Epithelial cell of prostate (primary cell): ENCODE measurements at regions not wholly inside any gene's neighbourhood (a gene's known extent, or its start where the extent isn't known, plus 50 kb on each side); places are given as distances from the start of the nearest gene placed in this dataset.
"Not testable (repeated sequence)": the region's sequence is repeated elsewhere in the genome, so short reads cannot be mapped to it uniquely, and the experiment has no call there.

Source experiments
- DNase-seq: peaks from one replicate; pipeline ENCODE4 v3.0.0-alpha.2; 2011; ENCODE audit warnings: low read depth, low spot score
- H3K27ac ChIP-seq: fragments of 450-650 bp; 2 replicates; pipeline ENCODE4 v1.5.1; 2017; ENCODE audit warnings: mild to moderate bottlenecking

GRCh38 chr17:71080937-71081336 lies 911.6 kb downstream of the KCNJ2 start:
- no peak overlapping the region for H3K27ac ChIP-seq
- DNase-seq = no peak

GRCh38 chr17:71081666-71082065 lies 912.3 kb downstream of the KCNJ2 start:
- no peak overlapping the region for H3K27ac ChIP-seq
- no peak for DNase-seq

- H3K27ac ChIP-seq = no peak overlapping the region
- DNase-seq = no peak
Observed at GRCh38 chr17:71084219-71084618, 914.9 kb downstream of the KCNJ2 start.

- H3K27ac ChIP-seq = no peak overlapping the region
- no peak for DNase-seq
Observed at GRCh38 chr17:71084838-71085237, 915.5 kb downstream of the KCNJ2 start.

GRCh38 chr17:71085238-71086033 lies 916.1 kb downstream of the KCNJ2 start:
- DNase-seq = no peak
- H3K27ac ChIP-seq = no peak overlapping the region

- no peak overlapping the region for H3K27ac ChIP-seq
- DNase-seq = no peak
Observed at GRCh38 chr17:71089431-71089830, 920.1 kb downstream of the KCNJ2 start.

GRCh38 chr17:71098071-71098470 lies 928.7 kb downstream of the KCNJ2 start:
- no peak for DNase-seq

GRCh38 chr17:71099003-71099714 lies 929.8 kb downstream of the KCNJ2 start:
- no peak overlapping the region for H3K27ac ChIP-seq
- DNase-seq = no peak

More at GRCh38 chr17:71098071-71098470, 928.7 kb downstream of the KCNJ2 start:
- no peak overlapping the region for H3K27ac ChIP-seq

GRCh38 chr17:71102777-71103176 lies 933.4 kb downstream of the KCNJ2 start:
- no peak for DNase-seq

GRCh38 chr17:71104225-71104624 lies 934.9 kb downstream of the KCNJ2 start:
- DNase-seq = no peak
- H3K27ac ChIP-seq = no peak overlapping the region

More at GRCh38 chr17:71102777-71103176, 933.4 kb downstream of the KCNJ2 start:
- H3K27ac ChIP-seq = no peak overlapping the region

GRCh38 chr17:71106056-71106455 lies 936.7 kb downstream of the KCNJ2 start:
- DNase-seq, H3K27ac ChIP-seq: not testable (repeated sequence)

- DNase-seq = no peak
- H3K27ac ChIP-seq = no peak overlapping the region
Observed at GRCh38 chr17:71107136-71107535, 937.8 kb downstream of the KCNJ2 start.

- DNase-seq = no peak
- H3K27ac ChIP-seq = no peak overlapping the region
Observed at GRCh38 chr17:71109697-71110096, 940.4 kb downstream of the KCNJ2 start.

GRCh38 chr17:71110326-71110725 lies 941.0 kb downstream of the KCNJ2 start:
- DNase-seq = peak; percentile 16
- H3K27ac ChIP-seq = no peak overlapping the region

- no peak for DNase-seq
- no peak overlapping the region for H3K27ac ChIP-seq
Observed at GRCh38 chr17:71111460-71111859, 942.1 kb downstream of the KCNJ2 start.

- H3K27ac ChIP-seq = no peak overlapping the region
- DNase-seq = no peak
Observed at GRCh38 chr17:71111934-71112333, 942.6 kb downstream of the KCNJ2 start.

GRCh38 chr17:71113347-71113746 lies 944.0 kb downstream of the KCNJ2 start:
- no peak for DNase-seq
- no peak overlapping the region for H3K27ac ChIP-seq

GRCh38 chr17:71114911-71115668 lies 945.8 kb downstream of the KCNJ2 start:
- DNase-seq = no peak
- H3K27ac ChIP-seq = no peak overlapping the region

GRCh38 chr17:71115669-71115972 lies 946.3 kb downstream of the KCNJ2 start:
- DNase-seq = no peak
- no peak overlapping the region for H3K27ac ChIP-seq

- H3K27ac ChIP-seq = no peak overlapping the region
- DNase-seq = no peak
Observed at GRCh38 chr17:71117466-71117865, 948.1 kb downstream of the KCNJ2 start.

- peak; percentile 8 for DNase-seq
- no peak overlapping the region for H3K27ac ChIP-seq
Observed at GRCh38 chr17:71118039-71118438, 948.7 kb downstream of the KCNJ2 start.
